ENCODE measurements at regions not wholly inside any gene's neighbourhood (a gene's known extent, or its start where the extent isn't known, plus 50 kb on each side); places are given as distances from the start of the nearest gene placed in this dataset.

GRCh38 chr10:6351495-6351894 lies 148.8 kb downstream of the PFKFB3 start:
- ChIA-PET CTCF (ENCODE audit: low intra/inter-chr PET ratio) (no interaction called here), POLR2A (no interaction called here)
- TF ChIP-seq POLR2H (tag; IDR thresholded peaks at IDR 0.05; ENCODE audit: low read depth): no peak
- no peak for TF ChIP-seq XRCC5 (IDR thresholded peaks at IDR 0.05; ENCODE audit: low read depth, low read length)
- no peak for TF ChIP-seq CXXC5 (CRISPR knock-in tag; IDR thresholded peaks at IDR 0.05)
- no peak for TF ChIP-seq MCM5 (IDR thresholded peaks at IDR 0.05; ENCODE audit: low read depth)
- TF ChIP-seq TAF1 (IDR thresholded peaks at IDR 0.05; ENCODE audit: control insufficient read depth, extremely low read depth, insufficient read depth, low read length, severe bottlenecking): no peak
- no peak for TF ChIP-seq MCM2 (IDR thresholded peaks at IDR 0.05; ENCODE audit: low read depth)
- TF ChIP-seq ARID4B (CRISPR knock-in tag; IDR thresholded peaks at IDR 0.05): no peak
- TF ChIP-seq PRPF4 (IDR thresholded peaks at IDR 0.05; ENCODE audit: insufficient read depth, low read depth, low read length, poor library complexity, severe bottlenecking): no peak
- no peak for TF ChIP-seq SRSF7 (optimal IDR thresholded peaks at IDR 0.05; ENCODE audit: low read depth, low read length)
- no peak for TF ChIP-seq NR2C2 (CRISPR knock-in tag; IDR thresholded peaks at IDR 0.05)
- no peak for TF ChIP-seq NR2C2 (tag; IDR thresholded peaks at IDR 0.05)
- intact Hi-C loops (cut with micrococcal nuclease) (no loop called here), in situ Hi-C loops (cut with MboI) (no loop called here)
- Histone ChIP-seq H3K27me3 (ENCODE audit: control insufficient read depth in 2 of 2, insufficient read depth in 2 of 2, low read length in 2 of 2) (peaks cover 18 to 31% of the 10 kb centered on the region in 2 experiments; a peak in 4 of 5 replicates), H3K4me2 (ENCODE audit: insufficient read depth, low read length) (no peak overlapping the region), H3K36me3 (ENCODE audit: control insufficient read depth, insufficient read depth, low read length) (no peaks in the 10 kb centered on the region), H3K9ac (ENCODE audit: insufficient read depth in 1 of 2, low read depth in 2 of 2, low read length in 2 of 2) (no peak overlapping the region), H3K9me3 (replicated peaks; ENCODE audit: control insufficient read depth, insufficient read depth, low read depth, low read length) (no peaks in the 10 kb centered on the region), H3K4me1 (replicated peaks in 1 of 2; ENCODE audit: control insufficient read depth in 2 of 2, insufficient read depth in 2 of 2, low read length in 2 of 2) (no peaks in the 10 kb centered on the region), H4K20me1 (replicated peaks; ENCODE audit: control insufficient read depth, insufficient read depth, low read length) (no peaks in the 10 kb centered on the region; the same call in 1 of the 2 replicates), H2AFZ (ENCODE audit: low read depth, low read length) (no peak overlapping the region), H3K4me3 (no peak overlapping the region), H3K79me2 (ENCODE audit: control insufficient read depth, insufficient read depth, low read length) (no peaks in the 10 kb centered on the region), H3K9me1 (ENCODE audit: control insufficient read depth, insufficient read depth, low read length) (no peaks in the 10 kb centered on the region), H3K27ac (ENCODE audit: extremely low read depth, low read depth, low read length) (no peak overlapping the region)
- no peak for DNase-seq (ENCODE audit: extremely low read depth in 1 of 4, low spot score in 3 of 4)
- no TSS peak for BruUV-seq (replicated peaks)
- 0% methylated on average over 2 of the region's 2 CpGs for WGBS (ENCODE audit: insufficient coverage, low coverage, missing lambda C conversion rate)
- no peak for ATAC-seq
- peak; percentile 51 for FAIRE-seq
